ENCODE measurements at regions not wholly inside any gene's neighbourhood (a gene's known extent, or its start where the extent isn't known, plus 50 kb on each side); places are given as distances from the start of the nearest gene placed in this dataset.

DNA sequence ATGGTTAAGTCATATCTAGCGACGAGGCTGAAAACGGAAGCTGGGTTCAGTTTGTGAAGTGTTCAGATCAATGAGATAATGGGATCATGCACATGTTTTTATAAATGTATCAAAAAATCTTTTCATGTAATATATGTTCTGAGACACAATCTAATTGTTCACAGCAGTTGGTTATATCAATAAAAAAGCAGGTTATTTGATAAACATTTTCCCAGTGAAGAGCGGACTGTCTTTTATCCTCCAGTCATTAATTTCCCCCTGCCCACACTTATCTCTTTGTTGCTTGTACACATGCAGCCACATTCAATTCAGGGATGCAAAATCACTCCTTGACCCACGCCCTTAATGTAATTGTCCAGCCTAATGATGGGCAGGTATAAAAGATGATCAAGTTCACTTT is 563.1 kb downstream of the INHBA start:
- DNase-seq = no peak
- Mint-ChIP-seq H3K4me3 (no peak overlapping the region), H3K27me3 (no peaks in the 10 kb centered on the region), H3K27ac (no peak overlapping the region), H3K36me3 (ENCODE audit: low read depth) (no peaks in the 10 kb centered on the region), H3K4me1 (no peaks in the 10 kb centered on the region), H3K9me3 (no peaks in the 10 kb centered on the region)
- no peak for ATAC-seq

DNA sequence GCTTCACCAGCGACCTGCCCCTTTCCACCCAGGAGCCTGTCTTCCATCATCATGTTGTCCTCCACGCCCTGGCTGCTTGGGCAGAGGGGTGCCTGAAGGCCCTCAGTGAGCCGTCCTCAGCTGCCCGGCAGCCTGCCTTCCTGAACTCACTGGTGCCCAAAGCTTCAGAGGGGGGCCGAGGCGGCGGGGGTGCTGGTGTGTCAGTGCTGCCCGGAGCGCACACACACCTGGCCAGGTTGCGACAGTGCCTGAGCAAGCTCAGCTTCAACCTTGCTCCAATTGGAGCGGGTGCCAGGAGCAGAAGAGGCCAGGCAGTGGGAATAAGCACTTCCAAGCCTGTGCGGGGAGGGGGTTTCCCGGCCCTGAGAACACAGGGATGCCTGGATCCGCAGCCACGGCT is 566.3 kb downstream of the INHBA start:
- H3K4me3 Mint-ChIP-seq = no peak overlapping the region
- H3K36me3 Mint-ChIP-seq (ENCODE audit: low read depth) = no peaks in the 10 kb centered on the region
- no peak for ATAC-seq
- no peak overlapping the region for H3K27ac Mint-ChIP-seq
- H3K9me3 Mint-ChIP-seq = no peaks in the 10 kb centered on the region
- H3K27me3 Mint-ChIP-seq = no peaks in the 10 kb centered on the region
- no peak for DNase-seq
- H3K4me1 Mint-ChIP-seq = no peaks in the 10 kb centered on the region

DNA sequence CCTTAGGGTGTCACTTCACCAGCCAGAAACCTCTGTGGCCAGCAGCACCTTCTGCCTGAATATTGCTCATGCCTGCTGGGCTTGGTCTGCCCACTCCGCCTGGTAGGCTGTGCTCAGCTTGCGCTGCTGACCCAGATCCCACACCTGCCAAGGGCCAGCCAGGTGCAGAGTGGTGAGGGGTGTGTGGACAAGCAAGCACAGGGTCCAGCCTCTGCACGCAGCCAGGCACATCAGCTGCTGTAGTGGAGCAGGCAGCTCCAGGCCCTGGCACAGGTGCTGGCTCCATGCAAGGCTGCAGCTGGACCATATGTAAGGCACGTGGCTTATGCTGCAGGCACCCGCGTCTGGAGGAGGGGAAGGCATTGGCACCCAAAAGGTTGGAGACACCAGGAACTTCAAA is 567.4 kb downstream of the INHBA start:
- no peaks in the 10 kb centered on the region for H3K4me1 Mint-ChIP-seq
- H3K27me3 Mint-ChIP-seq = no peaks in the 10 kb centered on the region
- no peak overlapping the region for H3K4me3 Mint-ChIP-seq
- no peak overlapping the region for H3K27ac Mint-ChIP-seq
- H3K36me3 Mint-ChIP-seq (ENCODE audit: low read depth) = no peaks in the 10 kb centered on the region
- no peaks in the 10 kb centered on the region for H3K9me3 Mint-ChIP-seq
- no peak for DNase-seq
- ATAC-seq = no peak

DNA sequence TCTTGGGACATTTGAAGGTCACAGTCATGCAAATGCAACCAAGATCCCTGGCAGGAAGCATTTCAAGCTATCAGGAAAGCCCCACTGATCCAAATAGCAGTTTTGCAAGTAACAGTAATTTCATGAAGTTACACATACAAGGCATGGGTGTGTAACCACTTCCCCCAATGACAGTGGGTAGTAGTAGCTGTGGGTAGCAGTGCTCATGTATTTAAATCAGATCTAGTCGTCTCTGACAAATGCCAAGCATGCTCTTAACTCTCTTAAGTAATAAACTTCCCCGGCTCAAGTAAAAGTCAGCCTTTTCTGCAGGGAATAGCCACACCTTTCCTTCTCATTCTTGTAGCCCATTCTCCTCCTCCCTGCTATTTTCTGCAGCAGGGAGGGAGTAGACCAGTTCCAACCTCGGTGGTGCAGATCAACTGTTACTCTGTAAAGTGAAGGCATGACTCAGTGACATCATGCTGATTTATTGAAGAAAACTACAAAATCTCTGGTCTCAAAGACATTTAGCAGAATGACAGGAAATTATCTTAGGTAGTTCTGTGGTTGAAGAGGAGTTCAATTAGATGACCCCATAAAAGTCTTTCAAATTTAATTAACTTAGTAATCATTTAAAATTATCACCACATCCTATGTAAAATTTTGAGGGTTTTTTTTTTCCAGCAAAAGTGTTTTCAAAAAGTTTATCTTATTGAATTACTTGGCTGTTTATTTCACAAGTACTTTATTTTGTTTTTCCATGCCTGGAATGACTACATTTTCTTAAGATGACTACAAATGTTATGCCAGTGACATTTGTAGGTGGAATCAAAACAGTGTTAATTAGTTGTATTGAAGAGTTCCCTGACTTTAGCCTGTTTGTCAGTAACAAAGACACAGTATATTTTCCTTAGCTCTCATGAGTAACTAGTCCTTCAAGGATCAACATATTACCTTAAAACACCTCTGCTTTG is 568.3 kb downstream of the INHBA start:
- H3K27ac Mint-ChIP-seq = no peak overlapping the region
- DNase-seq (no peak), ATAC-seq (no peak)
- no peaks in the 10 kb centered on the region for H3K9me3 Mint-ChIP-seq
- H3K4me1 Mint-ChIP-seq = no peaks in the 10 kb centered on the region
- no peaks in the 10 kb centered on the region for H3K36me3 Mint-ChIP-seq (ENCODE audit: low read depth)
- no peaks in the 10 kb centered on the region for H3K27me3 Mint-ChIP-seq
- H3K4me3 Mint-ChIP-seq = no peak overlapping the region

DNA sequence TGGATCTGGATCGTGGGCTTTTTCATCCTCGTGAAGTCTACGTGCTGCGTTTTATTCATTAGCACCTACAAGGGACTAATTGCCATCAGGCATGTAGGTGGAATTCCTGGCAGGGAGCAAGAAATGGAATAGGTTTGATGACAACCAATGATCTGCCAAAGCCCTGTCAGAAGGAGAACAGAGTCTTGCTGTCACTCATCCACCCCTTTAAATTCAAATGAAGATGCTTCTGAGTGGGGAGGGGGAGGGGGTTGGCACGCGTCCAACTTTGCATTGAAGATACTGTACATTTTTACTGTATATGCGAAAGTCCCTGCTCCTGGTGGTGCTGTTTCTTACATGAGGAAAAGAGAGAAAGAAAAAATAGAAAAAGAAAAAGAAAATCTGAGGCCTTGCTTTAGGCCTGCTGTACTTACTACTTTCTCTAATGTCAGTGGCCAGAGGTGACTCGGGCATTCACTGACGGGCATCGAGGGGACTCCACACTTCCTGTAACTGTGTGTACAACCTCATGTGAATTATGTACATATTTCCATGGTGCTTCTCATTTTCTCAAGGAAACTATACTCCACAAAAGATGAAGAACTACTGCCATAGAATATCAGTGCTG is 569.1 kb downstream of the INHBA start:
- Mint-ChIP-seq H3K27me3 (no peaks in the 10 kb centered on the region), H3K4me1 (no peaks in the 10 kb centered on the region), H3K27ac (no peak overlapping the region), H3K4me3 (no peak overlapping the region), H3K36me3 (ENCODE audit: low read depth) (no peaks in the 10 kb centered on the region), H3K9me3 (no peaks in the 10 kb centered on the region)
- ATAC-seq = no peak
- no peak for DNase-seq

DNA sequence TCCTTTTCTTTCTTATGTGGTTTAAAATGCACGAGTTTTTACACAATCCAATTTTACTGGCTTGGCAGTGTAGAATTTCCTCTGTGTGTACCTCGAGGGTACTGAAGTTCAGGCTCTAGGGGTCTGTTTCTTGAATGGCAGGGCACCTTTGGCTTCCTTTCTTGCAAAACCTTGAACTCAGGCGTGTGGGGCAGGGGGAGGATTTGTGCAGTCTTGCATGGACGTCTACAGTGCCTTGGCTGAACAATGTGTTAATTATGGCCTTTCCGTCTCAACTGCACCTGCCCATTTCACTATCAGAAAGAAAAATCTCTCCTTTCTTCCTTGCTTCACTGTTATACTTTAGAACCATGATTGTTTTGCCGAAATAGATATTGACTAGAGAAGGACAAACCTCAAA is 570.9 kb downstream of the INHBA start:
- no peaks in the 10 kb centered on the region for H3K36me3 Mint-ChIP-seq (ENCODE audit: low read depth)
- no peaks in the 10 kb centered on the region for H3K27me3 Mint-ChIP-seq
- H3K9me3 Mint-ChIP-seq = no peaks in the 10 kb centered on the region
- no peak for ATAC-seq
- no peak overlapping the region for H3K4me3 Mint-ChIP-seq
- no peak for DNase-seq
- H3K27ac Mint-ChIP-seq = no peak overlapping the region
- H3K4me1 Mint-ChIP-seq = no peaks in the 10 kb centered on the region

DNA sequence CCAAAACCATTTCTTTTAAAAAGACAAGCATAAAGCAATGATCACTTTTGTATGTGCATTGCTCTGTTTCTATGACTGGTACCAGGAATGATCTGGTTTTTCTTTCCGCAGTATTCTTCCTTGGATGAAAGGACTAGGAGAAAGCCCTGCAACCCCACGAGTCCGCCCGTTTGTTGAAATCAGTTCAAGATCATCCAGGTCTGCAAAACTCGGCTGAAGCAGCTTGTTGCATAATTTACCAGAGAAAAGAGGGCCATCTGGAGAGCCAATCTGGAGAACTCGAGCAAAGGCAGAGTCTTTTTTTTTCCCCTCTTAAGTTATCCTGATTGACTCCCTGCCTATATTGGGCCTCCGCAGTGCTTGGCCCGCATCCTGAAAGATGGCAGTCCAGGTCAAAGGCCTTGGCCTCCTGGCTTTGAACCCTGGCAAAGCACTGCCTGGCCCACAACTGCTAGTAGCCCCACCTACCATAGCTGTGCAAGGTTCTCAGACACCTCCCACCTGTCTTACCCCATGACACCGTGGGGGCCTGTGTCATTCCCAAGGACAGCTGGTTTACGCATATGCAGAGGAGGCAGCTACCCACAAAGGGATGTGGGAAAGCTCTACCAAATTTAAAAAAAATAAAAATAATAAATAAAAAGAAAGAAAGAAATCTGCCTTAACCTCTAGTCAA is 572.2 kb downstream of the INHBA start:
- Mint-ChIP-seq H3K27me3 (no peaks in the 10 kb centered on the region), H3K4me1 (no peaks in the 10 kb centered on the region), H3K4me3 (no peak overlapping the region), H3K27ac (no peak overlapping the region), H3K36me3 (ENCODE audit: low read depth) (no peaks in the 10 kb centered on the region), H3K9me3 (no peaks in the 10 kb centered on the region)
- ATAC-seq (no peak), DNase-seq (no peak)

DNA sequence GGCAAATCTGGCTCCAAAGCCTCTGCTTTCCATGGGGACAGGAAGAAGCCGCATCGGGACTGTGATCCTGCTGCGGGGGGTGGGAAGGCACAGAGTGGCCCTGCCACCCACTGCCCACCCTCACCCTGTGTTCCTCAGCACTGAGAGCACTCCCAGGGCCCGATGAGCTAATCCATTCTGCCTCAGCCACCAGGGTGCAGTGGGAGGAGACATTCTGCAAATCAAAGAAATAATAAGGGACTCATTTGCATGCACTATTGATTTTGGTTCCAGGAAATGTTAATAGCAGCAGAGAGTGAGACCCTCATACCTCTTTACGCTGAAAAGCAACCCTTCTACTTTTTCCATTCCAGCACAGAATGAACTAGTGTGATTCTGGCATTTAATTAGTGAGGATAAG is 572.8 kb downstream of the INHBA start:
- Mint-ChIP-seq H3K4me3 (no peak overlapping the region), H3K27ac (no peak overlapping the region), H3K36me3 (ENCODE audit: low read depth) (no peaks in the 10 kb centered on the region), H3K9me3 (no peaks in the 10 kb centered on the region), H3K4me1 (no peaks in the 10 kb centered on the region), H3K27me3 (no peaks in the 10 kb centered on the region)
- DNase-seq = no peak
- no peak for ATAC-seq

DNA sequence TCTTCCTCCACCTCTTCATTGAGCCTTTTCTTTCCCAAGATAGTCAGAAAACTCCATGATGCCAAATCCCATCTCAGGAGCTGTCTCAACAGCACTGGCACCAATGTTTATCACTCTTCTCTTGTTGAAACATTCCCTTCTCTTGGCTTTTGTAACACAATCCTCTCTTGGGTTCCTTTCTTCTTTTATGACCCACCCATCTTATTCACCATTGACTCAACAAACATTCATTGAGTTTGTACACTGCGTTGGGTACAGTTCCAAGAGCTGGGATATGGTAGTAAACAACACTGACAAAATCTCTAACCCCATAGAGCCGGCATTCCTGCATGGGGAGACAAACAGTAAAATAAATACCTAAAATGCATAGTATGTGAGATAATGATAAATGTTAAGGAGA is 577.5 kb downstream of the INHBA start:
- Mint-ChIP-seq H3K4me3 (no peak overlapping the region), H3K4me1 (no peaks in the 10 kb centered on the region), H3K27ac (no peak overlapping the region), H3K36me3 (ENCODE audit: low read depth) (no peaks in the 10 kb centered on the region), H3K9me3 (peaks cover under 1% of the 10 kb centered on the region), H3K27me3 (no peaks in the 10 kb centered on the region)
- DNase-seq (no peak), ATAC-seq (no peak)

DNA sequence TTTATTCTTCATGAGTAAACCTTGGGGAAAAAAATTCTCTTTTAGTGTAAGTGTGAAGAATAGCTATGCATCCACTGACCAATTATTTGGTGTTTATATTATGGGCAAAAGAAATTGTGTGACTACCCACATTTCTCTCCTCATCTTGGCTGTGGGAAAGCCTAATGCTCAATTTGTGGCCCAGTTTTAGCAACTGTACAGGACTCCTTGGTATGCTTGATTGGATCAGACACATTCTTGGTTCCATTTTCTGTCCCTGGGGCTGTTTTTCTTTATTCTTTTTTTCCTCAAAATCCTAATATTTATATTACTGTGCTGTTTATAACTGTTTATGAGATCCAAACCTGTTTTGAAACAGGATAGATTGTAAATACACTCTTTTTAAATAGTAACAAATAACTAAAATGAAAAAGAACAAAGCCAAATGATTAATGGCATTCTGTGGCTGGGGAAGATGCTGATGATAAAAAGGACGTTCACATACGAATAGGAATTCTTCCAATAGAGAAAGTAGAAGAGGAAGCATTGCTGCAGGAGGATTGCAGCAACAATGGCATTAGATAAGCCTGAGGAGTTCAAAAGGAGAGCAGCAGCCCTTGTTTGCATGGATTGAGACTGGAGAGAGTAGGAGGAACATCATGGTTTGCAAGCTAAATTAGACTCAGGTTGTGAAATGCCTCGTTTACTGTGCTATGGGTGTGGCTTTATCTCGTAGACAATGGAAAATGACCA is 580.5 kb downstream of the INHBA start:
- no peaks in the 10 kb centered on the region for H3K4me1 Mint-ChIP-seq
- no peaks in the 10 kb centered on the region for H3K36me3 Mint-ChIP-seq (ENCODE audit: low read depth)
- ATAC-seq (no peak), DNase-seq (no peak)
- peaks cover 11% of the 10 kb centered on the region for H3K9me3 Mint-ChIP-seq
- no peak overlapping the region for H3K4me3 Mint-ChIP-seq
- H3K27me3 Mint-ChIP-seq = no peaks in the 10 kb centered on the region
- H3K27ac Mint-ChIP-seq = no peak overlapping the region

DNA sequence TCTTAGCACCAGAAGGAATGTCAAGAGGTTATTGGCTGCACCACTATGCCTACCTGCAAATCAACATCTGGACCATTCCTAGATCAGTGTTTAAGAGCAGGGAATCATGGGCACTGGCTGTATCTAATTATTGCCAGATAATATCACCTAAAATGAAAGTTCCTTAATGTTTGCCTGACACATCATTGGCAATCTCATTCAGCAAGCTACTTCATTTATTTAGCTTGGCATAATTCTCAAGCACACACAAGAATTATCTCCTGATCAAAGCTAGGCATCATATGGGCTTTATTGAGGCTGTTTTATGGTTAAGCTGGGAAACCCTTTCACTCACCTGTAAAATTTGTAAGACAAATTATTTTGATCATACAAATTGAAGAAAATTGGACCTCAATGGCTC is 581.7 kb downstream of the INHBA start:
- Mint-ChIP-seq H3K4me3 (no peak overlapping the region), H3K27me3 (no peaks in the 10 kb centered on the region), H3K9me3 (peaks cover 11% of the 10 kb centered on the region), H3K27ac (no peak overlapping the region), H3K4me1 (no peaks in the 10 kb centered on the region), H3K36me3 (ENCODE audit: low read depth) (no peaks in the 10 kb centered on the region)
- no peak for DNase-seq
- no peak for ATAC-seq

DNA sequence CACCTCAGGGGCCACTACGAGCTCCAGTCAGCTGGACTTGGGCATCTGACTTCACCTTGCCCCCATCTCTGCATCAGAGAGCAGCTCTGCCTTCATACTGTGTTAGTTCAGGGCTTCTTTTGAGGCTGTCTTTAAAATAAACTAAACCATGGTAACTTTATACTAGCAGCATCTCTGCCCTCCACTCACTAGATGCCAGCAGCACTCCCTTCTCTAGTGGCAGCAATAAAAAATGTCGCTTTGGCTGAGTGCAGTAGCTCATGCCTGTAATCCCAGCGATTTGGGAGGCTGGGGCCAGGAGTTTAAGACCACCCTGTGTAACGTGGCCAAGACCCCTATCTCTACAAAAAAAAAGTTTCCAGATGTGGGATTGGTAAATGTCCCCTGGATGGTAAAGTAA is 584.4 kb downstream of the INHBA start:
- Mint-ChIP-seq H3K27ac (no peak overlapping the region), H3K36me3 (ENCODE audit: low read depth) (no peaks in the 10 kb centered on the region), H3K9me3 (peaks cover 11% of the 10 kb centered on the region), H3K4me3 (no peak overlapping the region), H3K27me3 (no peaks in the 10 kb centered on the region), H3K4me1 (no peaks in the 10 kb centered on the region)
- ATAC-seq (no peak), DNase-seq (no peak)

DNA sequence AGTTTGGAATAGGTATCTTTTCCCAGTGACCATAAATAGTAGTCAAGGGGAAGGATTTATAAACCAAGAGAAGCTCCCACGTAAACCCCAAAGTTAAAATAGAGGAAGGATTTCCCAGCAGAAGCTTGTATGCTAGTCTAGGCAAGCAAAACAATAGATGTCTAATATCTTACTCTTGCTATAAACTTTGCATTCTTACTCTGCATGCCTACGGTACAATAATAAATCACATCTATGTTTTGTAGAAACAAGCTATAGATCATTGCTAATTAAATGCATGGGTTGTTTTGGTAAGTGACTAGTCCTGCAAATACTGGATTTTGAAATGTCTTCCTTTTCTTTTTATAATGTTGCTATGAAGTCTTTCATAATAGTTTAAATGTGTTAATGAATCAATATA is 585.5 kb downstream of the INHBA start:
- no peaks in the 10 kb centered on the region for H3K4me1 Mint-ChIP-seq
- peaks cover 11% of the 10 kb centered on the region for H3K9me3 Mint-ChIP-seq
- DNase-seq (no peak), ATAC-seq (no peak)
- H3K4me3 Mint-ChIP-seq = no peak overlapping the region
- no peaks in the 10 kb centered on the region for H3K27me3 Mint-ChIP-seq
- no peak overlapping the region for H3K27ac Mint-ChIP-seq
- H3K36me3 Mint-ChIP-seq (ENCODE audit: low read depth) = no peaks in the 10 kb centered on the region

DNA sequence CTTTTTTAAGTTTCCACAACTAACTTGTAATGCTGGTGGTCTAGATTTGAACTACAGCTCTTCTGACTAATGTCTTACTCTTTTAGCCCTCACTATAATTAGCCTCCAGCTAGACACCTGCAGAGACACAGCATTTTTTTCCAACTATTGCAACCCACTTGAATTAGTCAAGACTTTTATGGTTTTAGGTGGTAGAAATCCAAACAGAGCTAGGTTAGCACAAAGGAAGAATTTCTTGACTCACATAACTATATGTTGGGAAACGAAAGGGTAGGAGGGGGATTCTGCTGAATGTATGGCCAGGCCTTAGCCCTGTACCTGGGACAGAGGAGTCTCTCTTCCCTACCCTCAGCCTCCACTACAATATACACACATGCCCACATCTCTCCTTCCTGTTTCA is 586.1 kb downstream of the INHBA start:
- H3K4me1 Mint-ChIP-seq = no peaks in the 10 kb centered on the region
- peaks cover 11% of the 10 kb centered on the region for H3K9me3 Mint-ChIP-seq
- no peaks in the 10 kb centered on the region for H3K36me3 Mint-ChIP-seq (ENCODE audit: low read depth)
- ATAC-seq (no peak), DNase-seq (no peak)
- H3K4me3 Mint-ChIP-seq = no peak overlapping the region
- H3K27ac Mint-ChIP-seq = no peak overlapping the region
- H3K27me3 Mint-ChIP-seq = no peaks in the 10 kb centered on the region

Measured in activated naive CD8-positive, alpha-beta T cell treated with anti-CD3 and anti-CD28 coated beads, Interleukin-2, amount 50 U/mL, for 24 hours (primary cell).